Epithelial cell of esophagus (primary cell): ENCODE measurements at regions not wholly inside any gene's neighbourhood (a gene's known extent, or its start where the extent isn't known, plus 50 kb on each side); places are given as distances from the start of the nearest gene placed in this dataset.

Experiments used
- DNase-seq: peaks from one replicate; pipeline ENCODE4 v3.0.0; 2010; ENCODE audit warnings: low read depth
- H3K4me3 ChIP-seq: 2 replicates; pipeline ENCODE4 v1.5.1; 2011; ENCODE audit warnings: mild to moderate bottlenecking, low read length, control low read depth
- CTCF ChIP-seq: IDR thresholded peaks from 2 replicates; pipeline ENCODE4 v1.5.1; 2011; ENCODE audit warnings: low read depth, mild to moderate bottlenecking, low read length, control low read depth, inconsistent platforms; ENCODE audit not compliant: insufficient read depth; ENCODE audit errors: missing control alignments

GRCh38 chr10:59008452-59008851, 168.0 kb upstream of the PHYHIPL start:
- no peak for DNase-seq
- no peak overlapping the region for H3K4me3 ChIP-seq
- TF ChIP-seq CTCF: no peak

- no peak for TF ChIP-seq CTCF
- H3K4me3 ChIP-seq: no peak overlapping the region
- DNase-seq: no peak
These were observed 164.3 kb upstream of the PHYHIPL start for GRCh38 chr10:59011972-59012632.

GRCh38 chr10:59012839-59013238, 163.6 kb upstream of the PHYHIPL start:
- DNase-seq: no peak
- H3K4me3 ChIP-seq: no peak overlapping the region
- no peak for TF ChIP-seq CTCF

GRCh38 chr10:59016043-59016442, 160.4 kb upstream of the PHYHIPL start:
- no peak overlapping the region for H3K4me3 ChIP-seq
- TF ChIP-seq CTCF: no peak
- DNase-seq: no peak

- TF ChIP-seq CTCF: no peak
- H3K4me3 ChIP-seq: no peak overlapping the region
These were observed 157.5 kb upstream of the PHYHIPL start for GRCh38 chr10:59018977-59019376.

GRCh38 chr10:59019603-59020002, 156.8 kb upstream of the PHYHIPL start:
- no peak for DNase-seq
- H3K4me3 ChIP-seq: no peak overlapping the region
- TF ChIP-seq CTCF: no peak

More at GRCh38 chr10:59018977-59019376, 157.5 kb upstream of the PHYHIPL start:
- DNase-seq: no peak

GRCh38 chr10:59020502-59020901, 155.9 kb upstream of the PHYHIPL start:
- no peak for TF ChIP-seq CTCF
- no peak for DNase-seq
- H3K4me3 ChIP-seq: no peak overlapping the region
